ENCODE measurements at regions not wholly inside any gene's neighbourhood (a gene's known extent, or its start where the extent isn't known, plus 50 kb on each side); places are given as distances from the start of the nearest gene placed in this dataset.

- DNase-seq = no peak
These were observed 57.3 kb upstream of the SGK1 start for GRCh38 chr6:134375220-134375580.

- DNase-seq = no peak
These were observed 56.7 kb upstream of the SGK1 start for GRCh38 chr6:134374491-134375219.

GRCh38 chr6:134373993-134374392, 56.1 kb upstream of the SGK1 start:
- DNase-seq = no peak

GRCh38 chr6:134373282-134373922, 55.5 kb upstream of the SGK1 start:
- DNase-seq = no peak

GRCh38 chr6:134372603-134373281, 54.8 kb upstream of the SGK1 start:
- DNase-seq = no peak

GRCh38 chr6:134368670-134369069, 50.8 kb upstream of the SGK1 start:
- DNase-seq = no peak

Data from stimulated activated CD4-positive, alpha-beta T cell treated with anti-CD3 and anti-CD28 coated beads, Interleukin-4, amount 100 ng/mL, for 4 hours (primary cell).